Activated naive CD8-positive, alpha-beta T cell treated with anti-CD3 and anti-CD28 coated beads, Interleukin-2, amount 10 ng/mL, durations not matched to agents 7 days and 5 days (primary cell): ENCODE measurements at regions not wholly inside any gene's neighbourhood (a gene's known extent, or its start where the extent isn't known, plus 50 kb on each side); places are given as distances from the start of the nearest gene placed in this dataset.
"Not testable (repeated sequence)": the region's sequence is repeated elsewhere in the genome, so short reads cannot be mapped to it uniquely, and the experiment has no call there.

ENCODE experiments used
- ATAC-seq: fragments of 150-1000 bp; cut with Tn5 transposase; one replicate; pipeline ENCODE4 v1.10.0; 2021; ENCODE audit warnings: low read depth, moderate library complexity
- POLR2A ChIA-PET: fragments of 350-600 bp; sonication (Branson Sonifier 250); formaldehyde crosslinking; loops from one replicate; lab custom pipeline; 2021; ENCODE audit warnings: antibody characterized with exemption; lab: Charles Lee
- DNase-seq: peaks from one replicate; pipeline ENCODE4 v3.0.0; 2021
- H3K27ac Mint-ChIP-seq: one replicate; pipeline ENCODE4 v1.8.0; 2022; ENCODE audit warnings: mild to moderate bottlenecking, mixed read lengths
- H3K27me3 Mint-ChIP-seq: one replicate; pipeline ENCODE4 v1.8.0; 2022; ENCODE audit warnings: mild to moderate bottlenecking, moderate library complexity, mixed read lengths
- H3K36me3 Mint-ChIP-seq: one replicate; pipeline ENCODE4 v1.8.0; 2021; ENCODE audit warnings: mild to moderate bottlenecking, mixed read lengths
- H3K4me1 Mint-ChIP-seq: one replicate; pipeline ENCODE4 v1.8.0; 2021; ENCODE audit warnings: mixed read lengths
- H3K4me3 Mint-ChIP-seq: one replicate; pipeline ENCODE4 v1.8.0; 2022; ENCODE audit warnings: mild to moderate bottlenecking, moderate library complexity, mixed read lengths
- H3K9me3 Mint-ChIP-seq: one replicate; pipeline ENCODE4 v1.8.0; 2021; ENCODE audit warnings: mixed read lengths

GRCh38 chr5:66281294-66281693, 137.2 kb downstream of the SREK1 start:
- no peaks in the 10 kb centered on the region for H3K36me3 Mint-ChIP-seq
- H3K27ac Mint-ChIP-seq: no peak overlapping the region
- peaks cover 13% of the 10 kb centered on the region for H3K27me3 Mint-ChIP-seq
- ATAC-seq (no peak), DNase-seq (no peak)
- no peaks in the 10 kb centered on the region for H3K4me1 Mint-ChIP-seq
- POLR2A ChIA-PET: no interaction called here
- H3K4me3 Mint-ChIP-seq: no peak overlapping the region
- no peaks in the 10 kb centered on the region for H3K9me3 Mint-ChIP-seq

- Mint-ChIP-seq H3K36me3 (no peaks in the 10 kb centered on the region), H3K4me1 (no peaks in the 10 kb centered on the region), H3K27ac (no peak overlapping the region), H3K27me3 (peaks cover 7% of the 10 kb centered on the region), H3K9me3 (peaks cover 1% of the 10 kb centered on the region), H3K4me3 (no peak overlapping the region)
- POLR2A ChIA-PET: no interaction called here
- DNase-seq (no peak), ATAC-seq (no peak)
Observed at GRCh38 chr5:66284588-66285342, 140.7 kb downstream of the SREK1 start.

- H3K27ac Mint-ChIP-seq: no peak overlapping the region
- H3K27me3 Mint-ChIP-seq: peaks cover 7% of the 10 kb centered on the region
- H3K9me3 Mint-ChIP-seq: peaks cover 1% of the 10 kb centered on the region
- ATAC-seq: no peak
- H3K4me3 Mint-ChIP-seq: no peak overlapping the region
- H3K36me3 Mint-ChIP-seq: no peaks in the 10 kb centered on the region
- POLR2A ChIA-PET: interaction anchor here (0.6 kb wide), 1 partner anchor 38 kb away, joined by 3 read pairs; no protein-coding TSS in a partner anchor
- DNase-seq: no peak
- H3K4me1 Mint-ChIP-seq: no peaks in the 10 kb centered on the region
Observed at GRCh38 chr5:66285343-66285922, 141.3 kb downstream of the SREK1 start.

GRCh38 chr5:66291771-66292170, 147.7 kb downstream of the SREK1 start:
- no peak for ATAC-seq
- POLR2A ChIA-PET: no interaction called here
- H3K36me3 Mint-ChIP-seq: no peaks in the 10 kb centered on the region
- no peaks in the 10 kb centered on the region for H3K4me1 Mint-ChIP-seq
- H3K4me3 Mint-ChIP-seq: no peak overlapping the region
- no peak for DNase-seq
- H3K27ac Mint-ChIP-seq: no peak overlapping the region
- H3K9me3 Mint-ChIP-seq: peaks cover 1% of the 10 kb centered on the region
- H3K27me3 Mint-ChIP-seq: peaks cover 3% of the 10 kb centered on the region

- H3K9me3 Mint-ChIP-seq, ATAC-seq, H3K27me3 Mint-ChIP-seq, POLR2A ChIA-PET, H3K36me3 Mint-ChIP-seq, H3K4me1 Mint-ChIP-seq, H3K27ac Mint-ChIP-seq, DNase-seq, H3K4me3 Mint-ChIP-seq: not testable (repeated sequence)
Observed at GRCh38 chr5:66293851-66294250, 149.8 kb downstream of the SREK1 start.

GRCh38 chr5:66299463-66299862, 155.4 kb downstream of the SREK1 start:
- H3K9me3 Mint-ChIP-seq: no peaks in the 10 kb centered on the region
- H3K27ac Mint-ChIP-seq: no peak overlapping the region
- H3K4me3 Mint-ChIP-seq: no peak overlapping the region
- no peak for DNase-seq
- no peak for ATAC-seq
- peaks cover 7% of the 10 kb centered on the region for H3K27me3 Mint-ChIP-seq
- POLR2A ChIA-PET: no interaction called here
- H3K4me1 Mint-ChIP-seq: no peaks in the 10 kb centered on the region
- no peaks in the 10 kb centered on the region for H3K36me3 Mint-ChIP-seq

- Mint-ChIP-seq H3K4me3 (no peak overlapping the region), H3K4me1 (no peaks in the 10 kb centered on the region), H3K36me3 (no peaks in the 10 kb centered on the region), H3K27ac (no peak overlapping the region), H3K27me3 (peaks cover 9% of the 10 kb centered on the region), H3K9me3 (no peaks in the 10 kb centered on the region)
- no peak for DNase-seq
- POLR2A ChIA-PET: no interaction called here
- no peak for ATAC-seq
Observed at GRCh38 chr5:66302344-66302743, 158.2 kb downstream of the SREK1 start.

- no peak overlapping the region for H3K4me3 Mint-ChIP-seq
- peak; percentile 50 for ATAC-seq
- peaks cover 8% of the 10 kb centered on the region for H3K27me3 Mint-ChIP-seq
- no peak for DNase-seq
- H3K27ac Mint-ChIP-seq: no peak overlapping the region
- POLR2A ChIA-PET: no interaction called here
- H3K9me3 Mint-ChIP-seq: no peaks in the 10 kb centered on the region
- H3K36me3 Mint-ChIP-seq: no peaks in the 10 kb centered on the region
- no peaks in the 10 kb centered on the region for H3K4me1 Mint-ChIP-seq
Observed at GRCh38 chr5:66306105-66306843, 162.2 kb downstream of the SREK1 start.

- H3K36me3 Mint-ChIP-seq: no peaks in the 10 kb centered on the region
- no peak for ATAC-seq
- H3K4me1 Mint-ChIP-seq: no peaks in the 10 kb centered on the region
- peaks cover 2% of the 10 kb centered on the region for H3K9me3 Mint-ChIP-seq
- peaks cover 8% of the 10 kb centered on the region for H3K27me3 Mint-ChIP-seq
- H3K27ac Mint-ChIP-seq: no peak overlapping the region
- POLR2A ChIA-PET: no interaction called here
- no peak overlapping the region for H3K4me3 Mint-ChIP-seq
- DNase-seq: no peak
Observed at GRCh38 chr5:66306844-66307315, 162.8 kb downstream of the SREK1 start.

- Mint-ChIP-seq H3K4me3 (no peak overlapping the region), H3K4me1 (no peaks in the 10 kb centered on the region), H3K36me3 (no peaks in the 10 kb centered on the region), H3K9me3 (peaks cover 2% of the 10 kb centered on the region), H3K27ac (no peak overlapping the region), H3K27me3 (peaks cover 8% of the 10 kb centered on the region)
- ATAC-seq (peak; percentile 36), DNase-seq (no peak)
- POLR2A ChIA-PET: interaction anchor here (0.5 kb wide), 1 partner anchor 321 kb away, joined by 3 read pairs; no protein-coding TSS in a partner anchor
Observed at GRCh38 chr5:66307647-66308241, 163.6 kb downstream of the SREK1 start.

GRCh38 chr5:66312266-66312665, 168.2 kb downstream of the SREK1 start:
- H3K4me3 Mint-ChIP-seq: no peak overlapping the region
- peaks cover 4% of the 10 kb centered on the region for H3K36me3 Mint-ChIP-seq
- no peak overlapping the region for H3K27ac Mint-ChIP-seq
- DNase-seq: no peak
- peaks cover 16% of the 10 kb centered on the region for H3K27me3 Mint-ChIP-seq
- POLR2A ChIA-PET: no interaction called here
- H3K4me1 Mint-ChIP-seq: no peaks in the 10 kb centered on the region
- no peak for ATAC-seq
- peaks cover 14% of the 10 kb centered on the region for H3K9me3 Mint-ChIP-seq

GRCh38 chr5:66315784-66316183, 171.7 kb downstream of the SREK1 start:
- Mint-ChIP-seq H3K4me3 (no peak overlapping the region), H3K36me3 (peaks cover 4% of the 10 kb centered on the region), H3K9me3 (peaks cover 14% of the 10 kb centered on the region), H3K27me3 (peaks cover 19% of the 10 kb centered on the region), H3K27ac (no peak overlapping the region), H3K4me1 (no peaks in the 10 kb centered on the region)
- DNase-seq: no peak
- POLR2A ChIA-PET: interaction anchor here (0.7 kb wide), 1 partner anchor 19 kb away, joined by 4 read pairs; no protein-coding TSS in a partner anchor
- no peak for ATAC-seq
